ENCODE measurements at regions not wholly inside any gene's neighbourhood (a gene's known extent, or its start where the extent isn't known, plus 50 kb on each side); places are given as distances from the start of the nearest gene placed in this dataset.

DNA sequence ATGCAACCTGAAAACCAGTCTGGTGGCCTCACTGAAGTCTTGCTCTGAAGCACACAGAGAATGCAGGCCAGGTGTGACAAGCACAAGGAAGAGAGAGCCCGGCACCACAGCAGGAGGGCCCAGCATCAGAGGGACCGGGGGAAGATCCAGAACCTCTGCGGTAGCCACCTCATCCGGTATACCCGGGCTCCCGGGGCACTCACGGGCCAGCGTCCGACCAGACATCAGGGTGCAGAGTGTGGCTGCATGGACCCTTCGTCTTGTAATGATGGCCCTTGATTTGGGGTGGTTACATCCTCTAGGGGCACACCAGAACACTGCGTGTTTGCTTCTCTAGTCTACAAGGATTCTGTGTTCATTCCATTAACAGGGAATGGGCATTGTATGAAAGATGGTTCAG lies 406.0 kb downstream of the GADD45G start:
- ChIA-PET POLR2A (no interaction called here), CTCF (no interaction called here), RAD21 (ENCODE audit: low non-redundant PET in 1 of 2, low total read pairs in 2 of 2, uncharacterized antibody in 2 of 2, unreplicated experiment in 2 of 2) (interaction anchor here in 1 of 2 experiments (0.7 kb wide), 1 partner anchor 417 kb away, joined by 3 read pairs; no protein-coding TSS in a partner anchor)
- TF ChIP-seq, protein P1, sequence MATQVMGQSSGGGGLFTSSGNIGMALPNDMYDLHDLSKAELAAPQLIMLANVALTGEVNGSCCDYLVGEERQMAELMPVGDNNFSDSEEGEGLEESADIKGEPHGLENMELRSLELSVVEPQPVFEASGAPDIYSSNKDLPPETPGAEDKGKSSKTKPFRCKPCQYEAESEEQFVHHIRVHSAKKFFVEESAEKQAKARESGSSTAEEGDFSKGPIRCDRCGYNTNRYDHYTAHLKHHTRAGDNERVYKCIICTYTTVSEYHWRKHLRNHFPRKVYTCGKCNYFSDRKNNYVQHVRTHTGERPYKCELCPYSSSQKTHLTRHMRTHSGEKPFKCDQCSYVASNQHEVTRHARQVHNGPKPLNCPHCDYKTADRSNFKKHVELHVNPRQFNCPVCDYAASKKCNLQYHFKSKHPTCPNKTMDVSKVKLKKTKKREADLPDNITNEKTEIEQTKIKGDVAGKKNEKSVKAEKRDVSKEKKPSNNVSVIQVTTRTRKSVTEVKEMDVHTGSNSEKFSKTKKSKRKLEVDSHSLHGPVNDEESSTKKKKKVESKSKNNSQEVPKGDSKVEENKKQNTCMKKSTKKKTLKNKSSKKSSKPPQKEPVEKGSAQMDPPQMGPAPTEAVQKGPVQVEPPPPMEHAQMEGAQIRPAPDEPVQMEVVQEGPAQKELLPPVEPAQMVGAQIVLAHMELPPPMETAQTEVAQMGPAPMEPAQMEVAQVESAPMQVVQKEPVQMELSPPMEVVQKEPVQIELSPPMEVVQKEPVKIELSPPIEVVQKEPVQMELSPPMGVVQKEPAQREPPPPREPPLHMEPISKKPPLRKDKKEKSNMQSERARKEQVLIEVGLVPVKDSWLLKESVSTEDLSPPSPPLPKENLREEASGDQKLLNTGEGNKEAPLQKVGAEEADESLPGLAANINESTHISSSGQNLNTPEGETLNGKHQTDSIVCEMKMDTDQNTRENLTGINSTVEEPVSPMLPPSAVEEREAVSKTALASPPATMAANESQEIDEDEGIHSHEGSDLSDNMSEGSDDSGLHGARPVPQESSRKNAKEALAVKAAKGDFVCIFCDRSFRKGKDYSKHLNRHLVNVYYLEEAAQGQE (IDR thresholded peaks at IDR 0.05; ENCODE audit: low read depth) = no peak
- TF ChIP-seq CBX3 (IDR thresholded peaks at IDR 0.05; ENCODE audit: low read depth) = no peak
- no peak for TF ChIP-seq EZH2phosphoT487 (IDR thresholded peaks at IDR 0.05; ENCODE audit: borderline replicate concordance)
- no peak for TF ChIP-seq SIN3A (IDR thresholded peaks at IDR 0.05; ENCODE audit: low read depth)
- TF ChIP-seq POLR2A (IDR thresholded peaks at IDR 0.05; ENCODE audit: borderline replicate concordance, extremely low read depth, insufficient read depth, insufficient read length) = no peak
- ATAC-seq = no peak
- no peaks in the 10 kb centered on the region for H3K9me3 ChIP-seq (ENCODE audit: control insufficient read depth in 1 of 2, insufficient read depth in 1 of 2, low read depth in 1 of 2, low read length in 2 of 2)
- no peak for DNase-seq (ENCODE audit: low read depth, low spot score)
- H3K36me3 ChIP-seq (ENCODE audit: control insufficient read depth in 1 of 2, insufficient read depth in 2 of 2, low read length in 2 of 2) = no peaks in the 10 kb centered on the region
- no peaks in the 10 kb centered on the region for H3K79me2 ChIP-seq (ENCODE audit: insufficient read depth, low read length)
- intact Hi-C loops (cut with micrococcal nuclease) = no loop called here
- H2AFZ ChIP-seq (ENCODE audit: low read depth, low read length, poor library complexity, severe bottlenecking) = no peak overlapping the region
- H3K9ac ChIP-seq (ENCODE audit: low read length) = no peak overlapping the region
- BruUV-seq (replicated peaks) = no TSS peak
- no peaks in the 10 kb centered on the region; the same call in 1 of the 2 replicates for H4K20me1 ChIP-seq (ENCODE audit: insufficient read depth)
- peaks cover 18% of the 10 kb centered on the region for H3K27me3 ChIP-seq (ENCODE audit: insufficient read depth, low read length)
- no peaks in the 10 kb centered on the region for H3K9me2 ChIP-seq (ENCODE audit: insufficient read depth)
- no peaks in the 10 kb centered on the region for H3K4me1 ChIP-seq (ENCODE audit: control insufficient read depth in 1 of 2, insufficient read depth in 2 of 2, low read length in 2 of 2)
- H3K4me2 ChIP-seq (ENCODE audit: low read length) = no peak overlapping the region
- H3K27ac ChIP-seq (ENCODE audit: low read depth, low read length) = no peak overlapping the region
- no peak overlapping the region for H3K4me3 ChIP-seq (replicated peaks in 1 of 2; ENCODE audit: low read depth in 1 of 2, low read length in 2 of 2)

- DNase-seq (ENCODE audit: low read depth, low spot score) = no peak
- Histone ChIP-seq H3K9ac (ENCODE audit: low read length) (no peak overlapping the region), H3K4me1 (ENCODE audit: control insufficient read depth in 1 of 2, insufficient read depth in 2 of 2, low read length in 2 of 2) (no peaks in the 10 kb centered on the region), H3K27ac (ENCODE audit: low read depth, low read length) (no peak overlapping the region), H3K27me3 (ENCODE audit: insufficient read depth, low read length) (peaks cover 11% of the 10 kb centered on the region), H3K4me2 (ENCODE audit: low read length) (no peak overlapping the region), H3K9me3 (ENCODE audit: control insufficient read depth in 1 of 2, insufficient read depth in 1 of 2, low read depth in 1 of 2, low read length in 2 of 2) (no peaks in the 10 kb centered on the region), H4K20me1 (ENCODE audit: insufficient read depth) (no peaks in the 10 kb centered on the region), H3K79me2 (ENCODE audit: insufficient read depth, low read length) (no peaks in the 10 kb centered on the region), H2AFZ (ENCODE audit: low read depth, low read length, poor library complexity, severe bottlenecking) (no peak overlapping the region), H3K36me3 (ENCODE audit: control insufficient read depth in 1 of 2, insufficient read depth in 2 of 2, low read length in 2 of 2) (no peaks in the 10 kb centered on the region), H3K9me2 (ENCODE audit: insufficient read depth) (no peaks in the 10 kb centered on the region), H3K4me3 (replicated peaks in 1 of 2; ENCODE audit: low read depth in 1 of 2, low read length in 2 of 2) (no peak overlapping the region)
- ChIA-PET CTCF (no interaction called here), POLR2A (no interaction called here), RAD21 (ENCODE audit: low non-redundant PET in 1 of 2, low total read pairs in 2 of 2, uncharacterized antibody in 2 of 2, unreplicated experiment in 2 of 2) (no interaction called here)
- no TSS peak for BruUV-seq (replicated peaks)
- intact Hi-C loops (cut with micrococcal nuclease) = no loop called here
- ATAC-seq = no peak
- TF ChIP-seq, protein P2, sequence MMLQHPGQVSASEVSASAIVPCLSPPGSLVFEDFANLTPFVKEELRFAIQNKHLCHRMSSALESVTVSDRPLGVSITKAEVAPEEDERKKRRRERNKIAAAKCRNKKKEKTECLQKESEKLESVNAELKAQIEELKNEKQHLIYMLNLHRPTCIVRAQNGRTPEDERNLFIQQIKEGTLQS (IDR thresholded peaks at IDR 0.05) = no peak
- TF ChIP-seq SRF (IDR thresholded peaks at IDR 0.05; ENCODE audit: low read depth) (no peak), YY1 (IDR thresholded peaks at IDR 0.05; ENCODE audit: extremely low read depth, insufficient replicate concordance, low read depth, low read length) (no peak), EZH2phosphoT487 (IDR thresholded peaks at IDR 0.05; ENCODE audit: borderline replicate concordance) (no peak), SP1 (IDR thresholded peaks at IDR 0.05; ENCODE audit: low read depth) (no peak), RAD21 (IDR thresholded peaks at IDR 0.05; ENCODE audit: low read depth) (no peak), FOSL1 (IDR thresholded peaks at IDR 0.05; ENCODE audit: low read depth) (no peak)
- TF ChIP-seq, protein P1 (IDR thresholded peaks at IDR 0.05; ENCODE audit: low read depth) = no peak
Observed at GRCh38 chr9:90012949-90013348, 408.1 kb downstream of the GADD45G start.
